GM18951 (cell line): ENCODE measurements at regions not wholly inside any gene's neighbourhood (a gene's known extent, or its start where the extent isn't known, plus 50 kb on each side); places are given as distances from the start of the nearest gene placed in this dataset.
"Not testable (repeated sequence)": the region's sequence is repeated elsewhere in the genome, so short reads cannot be mapped to it uniquely, and the experiment has no call there.

Experiments used
- POLR2A ChIP-seq: IDR thresholded peaks from 4 replicates; pipeline ENCODE4 v1.6.1; 2011; ENCODE audit warnings: mild to moderate bottlenecking; ENCODE audit not compliant: insufficient read length, insufficient read depth; ENCODE audit errors: extremely low read depth
- in situ Hi-C: fragments of 300-500 bp; cut with MboI; formaldehyde crosslinking; loops from one replicate; pipeline ENCODE4 v1.12.0; 2022; ENCODE audit warnings: low sequenced_read_pairs, mixed read lengths, inconsistent platforms; ENCODE audit not compliant: unreplicated experiment

- in situ Hi-C loops, result no loop called here
Observed at GRCh38 chr1:233722212-233722979, 108.5 kb downstream of the KCNK1 start.

GRCh38 chr1:233723387-233723786, 109.5 kb downstream of the KCNK1 start:
- TF ChIP-seq POLR2A, result no peak
- in situ Hi-C loops, result no loop called here

More at GRCh38 chr1:233722212-233722979, 108.5 kb downstream of the KCNK1 start:
- TF ChIP-seq POLR2A, result no peak

- in situ Hi-C loops, result not testable (repeated sequence)
Observed at GRCh38 chr1:233724131-233724631, 110.3 kb downstream of the KCNK1 start.

GRCh38 chr1:233725423-233725822, 111.5 kb downstream of the KCNK1 start:
- in situ Hi-C loops, result no loop called here
- no peak for TF ChIP-seq POLR2A

- in situ Hi-C loops, result no loop called here
- no peak for TF ChIP-seq POLR2A
Observed at GRCh38 chr1:233728721-233729120, 114.8 kb downstream of the KCNK1 start.

- in situ Hi-C loops, result no loop called here
- no peak for TF ChIP-seq POLR2A
Observed at GRCh38 chr1:233730380-233730779, 116.5 kb downstream of the KCNK1 start.

GRCh38 chr1:233730809-233731208, 116.9 kb downstream of the KCNK1 start:
- TF ChIP-seq POLR2A, result no peak
- in situ Hi-C loops, result no loop called here

- in situ Hi-C loops, result no loop called here
Observed at GRCh38 chr1:233732206-233732605, 118.3 kb downstream of the KCNK1 start.

GRCh38 chr1:233734456-233734855, 120.5 kb downstream of the KCNK1 start:
- in situ Hi-C loops, result no loop called here
- no peak for TF ChIP-seq POLR2A

More at GRCh38 chr1:233732206-233732605, 118.3 kb downstream of the KCNK1 start:
- no peak for TF ChIP-seq POLR2A

- in situ Hi-C loops, result no loop called here
- TF ChIP-seq POLR2A, result no peak
Observed at GRCh38 chr1:233735331-233735730, 121.4 kb downstream of the KCNK1 start.

GRCh38 chr1:233735847-233736246, 121.9 kb downstream of the KCNK1 start:
- in situ Hi-C loops, result no loop called here
- TF ChIP-seq POLR2A, result no peak

GRCh38 chr1:233737341-233737740, 123.4 kb downstream of the KCNK1 start:
- in situ Hi-C loops, result no loop called here

GRCh38 chr1:233738396-233738795, 124.5 kb downstream of the KCNK1 start:
- in situ Hi-C loops, result no loop called here
- no peak for TF ChIP-seq POLR2A

More at GRCh38 chr1:233737341-233737740, 123.4 kb downstream of the KCNK1 start:
- no peak for TF ChIP-seq POLR2A

- in situ Hi-C loops, result no loop called here
Observed at GRCh38 chr1:233738850-233739249, 124.9 kb downstream of the KCNK1 start.

More at GRCh38 chr1:233738850-233739249, 124.9 kb downstream of the KCNK1 start:
- TF ChIP-seq POLR2A, result no peak
